HG02588 (cell line): ENCODE measurements at regions not wholly inside any gene's neighbourhood (a gene's known extent, or its start where the extent isn't known, plus 50 kb on each side); places are given as distances from the start of the nearest gene placed in this dataset.
A peak's percentile ranks its signal among the peaks of the same experiment; 100 is the strongest.

ENCODE experiments used
- ATAC-seq: cut with Tn5 transposase; IDR thresholded peaks from one replicate; pipeline ENCODE4 v1.9.1; 2021; ENCODE audit warnings: mild to moderate bottlenecking, moderate library complexity; ENCODE audit not compliant: unreplicated experiment

GRCh38 chr7:16065939-16066338 lies 355.4 kb downstream of the CRPPA start:
- no peak for ATAC-seq

GRCh38 chr7:16063716-16064675 lies 357.3 kb downstream of the CRPPA start:
- no peak for ATAC-seq

- ATAC-seq: no peak
Observed at GRCh38 chr7:16063221-16063620, 358.1 kb downstream of the CRPPA start.

GRCh38 chr7:16062269-16062668 lies 359.1 kb downstream of the CRPPA start:
- ATAC-seq: no peak

GRCh38 chr7:16061630-16062029 lies 359.7 kb downstream of the CRPPA start:
- ATAC-seq: no peak

GRCh38 chr7:16061011-16061410 lies 360.3 kb downstream of the CRPPA start:
- ATAC-seq: no peak

- ATAC-seq: no peak
Observed at GRCh38 chr7:16060502-16060901, 360.8 kb downstream of the CRPPA start.

GRCh38 chr7:16055263-16055976 lies 365.9 kb downstream of the CRPPA start:
- ATAC-seq: peak; percentile 83

- ATAC-seq: no peak
Observed at GRCh38 chr7:16051561-16052255, 365.2 kb upstream of the MEOX2 start.

- no peak for ATAC-seq
Observed at GRCh38 chr7:16046041-16046440, 359.6 kb upstream of the MEOX2 start.

- ATAC-seq: no peak
Observed at GRCh38 chr7:16045296-16045695, 358.8 kb upstream of the MEOX2 start.

- no peak for ATAC-seq
Observed at GRCh38 chr7:16044645-16045044, 358.2 kb upstream of the MEOX2 start.

- no peak for ATAC-seq
Observed at GRCh38 chr7:16040346-16040745, 353.9 kb upstream of the MEOX2 start.

GRCh38 chr7:16038906-16039305 lies 352.4 kb upstream of the MEOX2 start:
- ATAC-seq: no peak

GRCh38 chr7:16035392-16035791 lies 348.9 kb upstream of the MEOX2 start:
- ATAC-seq: no peak

- no peak for ATAC-seq
Observed at GRCh38 chr7:16034866-16035265, 348.4 kb upstream of the MEOX2 start.

GRCh38 chr7:16034353-16034752 lies 347.9 kb upstream of the MEOX2 start:
- ATAC-seq: no peak

GRCh38 chr7:16033233-16033632 lies 346.8 kb upstream of the MEOX2 start:
- ATAC-seq: no peak

- ATAC-seq: no peak
Observed at GRCh38 chr7:16028636-16029035, 342.2 kb upstream of the MEOX2 start.

GRCh38 chr7:16028103-16028502 lies 341.6 kb upstream of the MEOX2 start:
- ATAC-seq: no peak

- no peak for ATAC-seq
Observed at GRCh38 chr7:16027396-16027795, 340.9 kb upstream of the MEOX2 start.
